GM12878 (cell line): ENCODE measurements at regions not wholly inside any gene's neighbourhood (a gene's known extent, or its start where the extent isn't known, plus 50 kb on each side); places are given as distances from the start of the nearest gene placed in this dataset.

ENCODE experiments used
- ATAC-seq: fragments of 200-7000 bp; cut with Tn5 transposase; 3 replicates; pipeline ENCODE4 v1.9.1; 2020; ENCODE audit warnings: mild to moderate bottlenecking, moderate library complexity
- BruUV-seq: library from RNA; stranded (reverse); fragments of 400-500 nt; replicated peaks from 2 replicates; lab custom pipeline; 2021; lab: Mats Ljungman, UMichigan
- CTCF ChIA-PET: fragments of 300-600 bp; sonication (Branson Sonifier 250); formaldehyde crosslinking; extraction: SDS; loops from one replicate; lab custom pipeline; 2021; ENCODE audit warnings: inconsistent platforms; lab: Yijun Ruan, JAX
- POLR2A ChIA-PET: fragments of 350-600 bp; formaldehyde crosslinking; extraction: SDS; loops from one replicate; lab custom pipeline; 2021; ENCODE audit warnings: inconsistent platforms; lab: Charles Lee
- RAD21 ChIA-PET: fragments of 300-600 bp; sonication (Branson Sonifier 250); formaldehyde crosslinking; loops from one replicate; lab custom pipeline; 2023; ENCODE audit warnings: antibody characterized with exemption; ENCODE audit not compliant: unreplicated experiment; lab: Charles Lee
- SMC1A ChIA-PET: fragments of 300-600 bp; sonication (Branson Sonifier 250); formaldehyde crosslinking; loops from one replicate; lab custom pipeline; 2023; ENCODE audit not compliant: unreplicated experiment, uncharacterized antibody; lab: Charles Lee
- DNase-seq: peaks from one replicate; pipeline ENCODE4 v3.0.0-alpha.2; 2011; ENCODE audit warnings: low read depth, low spot score
- FAIRE-seq: peaks from 3 replicates; lab custom pipeline; 2011; peaks lifted over from hg19 to GRCh38; lab: Jason Lieb, UNC
- H2AFZ ChIP-seq: 2 replicates; pipeline ENCODE4 v1.6.0; 2011; ENCODE audit warnings: low read depth, low read length, control low read depth; ENCODE audit not compliant: control insufficient read depth
- H3K27ac ChIP-seq: 2 replicates; pipeline ENCODE4 v1.5.1; 2011; ENCODE audit warnings: control low read depth; ENCODE audit not compliant: control insufficient read depth, insufficient read depth
- H3K27me3 ChIP-seq, 2 experiments: replicated peaks in 1 of 2; 2 replicates each; pipeline versions ENCODE4 v1.6.0 to v1.6.1; 2011; ENCODE audit warnings: low read length in 1 of 2; ENCODE audit not compliant: control insufficient read depth in 2 of 2, insufficient read depth in 2 of 2
- H3K36me3 ChIP-seq, 2 experiments: 2 replicates each; pipeline ENCODE4 v1.5.1; 2011; ENCODE audit warnings: low read length in 1 of 2; ENCODE audit not compliant: control insufficient read depth in 2 of 2, insufficient read depth in 2 of 2
- H3K4me1 ChIP-seq: 2 replicates; pipeline ENCODE4 v1.6.1; 2011; ENCODE audit warnings: mild to moderate bottlenecking, low read length, moderate library complexity, mixed read lengths; ENCODE audit not compliant: control insufficient read depth, insufficient read depth
- H3K4me2 ChIP-seq: 2 replicates; pipeline ENCODE4 v1.6.0; 2011; ENCODE audit warnings: control low read depth; ENCODE audit not compliant: control insufficient read depth, insufficient read depth
- H3K4me3 ChIP-seq: fragments of 200-600 bp; sonication (generic); 2 replicates; pipeline ENCODE4 v1.5.1; 2016
- H3K79me2 ChIP-seq: 2 replicates; pipeline ENCODE4 v1.6.0; 2011; ENCODE audit warnings: low read length; ENCODE audit not compliant: control insufficient read depth, insufficient read depth
- H3K9ac ChIP-seq: 2 replicates; pipeline ENCODE4 v1.8.0; 2011; ENCODE audit warnings: low read length, control low read depth, mixed read lengths; ENCODE audit not compliant: control insufficient read depth, insufficient read depth
- H3K9me3 ChIP-seq: replicated peaks from 3 replicates; pipeline ENCODE4 v1.5.1; 2011; ENCODE audit warnings: mild to moderate bottlenecking, low read length; ENCODE audit not compliant: control insufficient read depth, insufficient read depth
- H4K20me1 ChIP-seq: 2 replicates; pipeline ENCODE4 v1.6.0; 2011; ENCODE audit not compliant: control insufficient read depth, insufficient read depth
- BCLAF1 ChIP-seq: fragments of 450-650 bp; IDR thresholded peaks from 2 replicates; pipeline ENCODE4 v1.6.1; 2017; ENCODE audit warnings: antibody characterized with exemption, mild to moderate bottlenecking, moderate library complexity
- BHLHE40 ChIP-seq, 2 experiments: fragments of 450-650 bp in 1 of 2; IDR thresholded peaks; 2 replicates each; pipeline ENCODE4 v1.6.1; 2011 to 2017; ENCODE audit warnings: low read depth in 2 of 2, borderline replicate concordance in 1 of 2, improper control_type of control experiment in 1 of 2, low read length in 1 of 2, mild to moderate bottlenecking in 1 of 2
- CHD1 ChIP-seq: IDR thresholded peaks from 2 replicates; pipeline ENCODE4 v1.6.1; 2012; ENCODE audit warnings: low read depth, low read length, improper control_type of control experiment
- DPF2 ChIP-seq: fragments of 450-650 bp; IDR thresholded peaks from 2 replicates; pipeline ENCODE4 v1.6.1; 2017; ENCODE audit warnings: mild to moderate bottlenecking
- HDAC2 ChIP-seq: fragments of 200-600 bp; sonication (generic); IDR thresholded peaks from 2 replicates; pipeline ENCODE4 v1.6.1; 2017
- IKZF1 ChIP-seq: fragments of 450-650 bp; conservative IDR thresholded peaks from 2 replicates; pipeline ENCODE4 v1.6.1; 2017; ENCODE audit warnings: antibody characterized with exemption, mild to moderate bottlenecking
- POLR2AphosphoS2 ChIP-seq: IDR thresholded peaks from 2 replicates; pipeline ENCODE4 v1.6.1; 2011; ENCODE audit warnings: low read depth, mild to moderate bottlenecking, low read length, improper control_type of control experiment, moderate library complexity
- RBBP5 ChIP-seq: fragments of 200-600 bp; sonication (generic); conservative IDR thresholded peaks from 2 replicates; pipeline ENCODE4 v1.6.1; 2016
- RCOR1 ChIP-seq: conservative IDR thresholded peaks from 2 replicates; pipeline ENCODE4 v1.6.1; 2012; ENCODE audit warnings: low read depth, low read length, improper control_type of control experiment
- SIN3A ChIP-seq: IDR thresholded peaks from 2 replicates; pipeline ENCODE4 v1.6.1; 2012; ENCODE audit warnings: low read depth, low read length, improper control_type of control experiment
- SIX5 ChIP-seq: IDR thresholded peaks from 2 replicates; pipeline ENCODE4 v1.6.1; 2011; ENCODE audit warnings: mild to moderate bottlenecking, low read depth, low read length, moderate library complexity; ENCODE audit not compliant: severe bottlenecking
- SREBF2 ChIP-seq: IDR thresholded peaks from 2 replicates; pipeline ENCODE4 v1.6.1; 2012; ENCODE audit warnings: mild to moderate bottlenecking, low read length
- TAF1 ChIP-seq: IDR thresholded peaks from 2 replicates; pipeline ENCODE4 v1.6.1; 2011; ENCODE audit warnings: mild to moderate bottlenecking, low read depth, low read length, borderline replicate concordance
- USF2 ChIP-seq: IDR thresholded peaks from 2 replicates; pipeline ENCODE4 v1.6.1; 2011; ENCODE audit warnings: low read depth, low read length, improper control_type of control experiment, borderline replicate concordance
- ZNF384 ChIP-seq: IDR thresholded peaks from 2 replicates; pipeline ENCODE4 v1.6.1; 2012; ENCODE audit warnings: low read depth, mild to moderate bottlenecking, low read length, improper control_type of control experiment, borderline replicate concordance
- WGBS: methylation state at CpG from one replicate; pipeline ENCODE4 v1.1.6; 2016; ENCODE audit warnings: low lambda C conversion rate; ENCODE audit not compliant: insufficient replicate concordance, insufficient coverage; ENCODE audit errors: missing lambda C conversion rate; 5-methylcytosine and 5-hydroxymethylcytosine counted together
- in situ Hi-C: fragments of 300-500 bp; cut with MboI; formaldehyde crosslinking; loops from 9 replicates; pipeline ENCODE4 v1.14.3; 2018; ENCODE audit warnings: mixed read lengths
- intact Hi-C: fragments of 100-400 bp; cut with micrococcal nuclease; formaldehyde crosslinking; loops from one replicate; pipeline ENCODE4 v1.14.2; 2022; ENCODE audit not compliant: unreplicated experiment

DNA sequence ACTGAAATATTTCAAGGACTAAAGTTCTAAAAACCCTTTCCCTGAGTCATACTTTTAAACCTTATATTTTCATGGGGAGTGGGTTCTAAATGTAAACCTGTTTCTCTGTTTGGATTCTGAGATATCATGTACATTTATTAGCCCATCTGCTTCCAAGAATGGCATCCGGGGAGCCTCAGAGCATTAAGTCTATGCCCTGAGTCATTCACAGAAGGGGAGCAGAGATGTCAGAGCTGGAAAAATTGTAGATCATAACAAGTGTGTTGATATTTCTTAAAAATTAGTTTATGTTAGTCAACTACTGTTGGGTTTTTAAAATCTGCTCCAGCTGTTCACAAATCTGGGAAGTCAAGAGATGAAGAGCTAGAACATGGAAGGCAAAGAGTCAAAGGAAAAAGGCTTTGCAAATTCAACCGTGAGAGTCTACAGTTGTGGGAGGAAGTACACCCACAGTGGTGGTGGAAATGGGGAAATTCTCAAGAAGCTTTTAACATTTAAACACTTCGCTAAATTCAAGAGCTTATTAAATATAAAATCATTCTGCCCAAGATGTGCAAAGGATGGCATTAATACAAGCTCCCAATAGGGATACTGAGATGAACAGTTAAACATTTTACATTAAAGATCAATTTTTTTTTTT lies 70.5 kb upstream of the FLRT2 start:
- Histone ChIP-seq H4K20me1 (no peaks in the 10 kb centered on the region), H3K27me3 (no peaks in the 10 kb centered on the region), H3K79me2 (no peaks in the 10 kb centered on the region), H2AFZ (no peak overlapping the region), H3K9ac (no peak overlapping the region), H3K4me1 (no peaks in the 10 kb centered on the region), H3K4me3 (no peak overlapping the region), H3K9me3 (no peaks in the 10 kb centered on the region), H3K4me2 (no peak overlapping the region), H3K27ac (no peak overlapping the region), H3K36me3 (no peaks in the 10 kb centered on the region)
- intact Hi-C loops (no loop called here), in situ Hi-C loops (no loop called here)
- 21% methylated on average over 3 of the region's 3 CpGs for WGBS
- ChIA-PET CTCF (interaction anchor here (0.8 kb wide), 1 partner anchor 53 kb away, joined by 3 read pairs; no protein-coding TSS in a partner anchor), SMC1A (interaction anchor here (0.6 to 1.3 kb wide), 2 partner anchors 24 to 82 kb away, joined by 3 read pairs; no protein-coding TSS in a partner anchor), POLR2A (no interaction called here), RAD21 (no interaction called here)
- no TSS peak for BruUV-seq
- no peak for FAIRE-seq
- DNase-seq, result no peak
- TF ChIP-seq HDAC2 (no peak), USF2 (no peak), IKZF1 (no peak)
- no peak for ATAC-seq

DNA sequence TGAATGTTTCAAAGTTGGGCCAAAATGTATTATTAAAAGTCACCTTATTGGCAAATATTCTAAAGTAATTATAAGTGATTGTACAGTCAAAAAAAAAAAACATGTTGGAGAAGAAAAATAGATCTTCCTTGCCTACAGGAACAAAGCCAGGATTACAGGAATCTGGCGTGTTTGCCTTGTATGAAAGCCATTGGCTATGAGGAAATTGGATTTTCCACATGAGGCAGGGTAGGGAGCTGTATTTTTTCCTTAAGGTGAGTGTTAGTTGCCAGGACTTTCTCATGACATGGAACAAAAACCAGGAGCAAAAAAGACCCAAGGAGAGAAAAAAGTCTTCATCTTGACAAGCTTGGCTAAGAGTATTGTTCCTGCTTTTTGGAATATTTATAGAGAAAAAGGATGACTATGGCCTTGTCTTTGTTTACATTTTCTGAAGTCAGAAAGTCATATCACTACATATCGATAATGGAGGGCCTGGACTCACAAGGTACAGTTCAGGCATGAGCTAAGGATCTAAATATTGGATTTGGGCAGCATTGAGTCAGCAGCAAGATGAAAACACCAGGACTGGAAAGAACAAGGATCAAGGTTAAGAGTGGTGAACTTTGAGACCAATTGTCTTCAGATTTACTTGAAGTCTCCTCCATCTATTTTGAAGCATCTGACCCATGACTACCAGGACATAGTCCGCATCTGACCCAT lies 68.4 kb upstream of the FLRT2 start:
- CTCF ChIA-PET, result no interaction called here
- no peak for TF ChIP-seq BCLAF1
- no peak for TF ChIP-seq SIX5
- no peak for TF ChIP-seq POLR2AphosphoS2
- TF ChIP-seq SIN3A, result no peak
- no peak for TF ChIP-seq RCOR1
- no peak for TF ChIP-seq SREBF2
- TF ChIP-seq TAF1, result no peak
- TF ChIP-seq BHLHE40 (IDR thresholded peaks at IDR 0.05; ENCODE audit: borderline replicate concordance in 1 of 2, low read depth in 2 of 2, low read length in 1 of 2), result no peak
- no peak for TF ChIP-seq CHD1
- TF ChIP-seq ZNF384, result no peak
- no peak for TF ChIP-seq RBBP5
- TF ChIP-seq DPF2, result no peak

More for the DNA sequence above, 68.4 kb upstream of the FLRT2 start:
- POLR2A ChIA-PET, result no interaction called here
- FAIRE-seq, result no peak
- H3K4me1 ChIP-seq, result no peaks in the 10 kb centered on the region
- H3K9ac ChIP-seq, result no peak overlapping the region
- intact Hi-C loops (no loop called here), in situ Hi-C loops (no loop called here)
- no TSS peak for BruUV-seq
- no peak for ATAC-seq
- no peak overlapping the region for H3K4me3 ChIP-seq
- H2AFZ ChIP-seq, result no peak overlapping the region
- SMC1A ChIA-PET, result no interaction called here
- RAD21 ChIA-PET, result no interaction called here
- no peaks in the 10 kb centered on the region for H3K36me3 ChIP-seq
- no peaks in the 10 kb centered on the region for H4K20me1 ChIP-seq
- H3K4me2 ChIP-seq, result no peak overlapping the region
- WGBS, result 33% methylated on average over 3 of the region's 3 CpGs
- H3K27me3 ChIP-seq, result no peaks in the 10 kb centered on the region
- no peaks in the 10 kb centered on the region for H3K9me3 ChIP-seq
- DNase-seq, result no peak
- H3K79me2 ChIP-seq, result no peaks in the 10 kb centered on the region
- no peak overlapping the region for H3K27ac ChIP-seq
